ENCODE measurements at regions not wholly inside any gene's neighbourhood (a gene's known extent, or its start where the extent isn't known, plus 50 kb on each side); places are given as distances from the start of the nearest gene placed in this dataset.

- no peak overlapping the region for H3K4me3 ChIP-seq (ENCODE audit: low read depth, low read length)
- no peak for DNase-seq (ENCODE audit: low read depth)
- no peak for TF ChIP-seq CTCF (IDR thresholded peaks at IDR 0.05; ENCODE audit: low read depth, low read length, missing control alignments)
These were observed 104.7 kb upstream of the PCGF5 start for GRCh38 chr10:91115618-91116390.

- TF ChIP-seq CTCF (IDR thresholded peaks at IDR 0.05; ENCODE audit: low read depth, low read length, missing control alignments) = no peak
- no peak for DNase-seq (ENCODE audit: low read depth)
- no peak overlapping the region for H3K4me3 ChIP-seq (ENCODE audit: low read depth, low read length)
These were observed 103.0 kb upstream of the PCGF5 start for GRCh38 chr10:91117505-91117904.

GRCh38 chr10:91120348-91120747, 100.1 kb upstream of the PCGF5 start:
- no peak overlapping the region for H3K4me3 ChIP-seq (ENCODE audit: low read depth, low read length)
- TF ChIP-seq CTCF (IDR thresholded peaks at IDR 0.05; ENCODE audit: low read depth, low read length, missing control alignments) = no peak
- no peak for DNase-seq (ENCODE audit: low read depth)

GRCh38 chr10:91123261-91123660, 97.2 kb upstream of the PCGF5 start:
- no peak overlapping the region for H3K4me3 ChIP-seq (ENCODE audit: low read depth, low read length)
- no peak for TF ChIP-seq CTCF (IDR thresholded peaks at IDR 0.05; ENCODE audit: low read depth, low read length, missing control alignments)
- no peak for DNase-seq (ENCODE audit: low read depth)

GRCh38 chr10:91124016-91124415, 96.4 kb upstream of the PCGF5 start:
- TF ChIP-seq CTCF (IDR thresholded peaks at IDR 0.05; ENCODE audit: low read depth, low read length, missing control alignments) = no peak
- H3K4me3 ChIP-seq (ENCODE audit: low read depth, low read length) = no peak overlapping the region
- DNase-seq (ENCODE audit: low read depth) = no peak

- DNase-seq (ENCODE audit: low read depth) = no peak
- no peak for TF ChIP-seq CTCF (IDR thresholded peaks at IDR 0.05; ENCODE audit: low read depth, low read length, missing control alignments)
- no peak overlapping the region for H3K4me3 ChIP-seq (ENCODE audit: low read depth, low read length)
These were observed 94.0 kb upstream of the PCGF5 start for GRCh38 chr10:91126471-91126870.

Data from GM12864 (cell line).